HL-60 (cell line): ENCODE measurements at regions not wholly inside any gene's neighbourhood (a gene's known extent, or its start where the extent isn't known, plus 50 kb on each side); places are given as distances from the start of the nearest gene placed in this dataset.

Experiments
- DNase-seq, 2 experiments: peaks; one replicate each; pipeline ENCODE4 v3.0.0-alpha.2; 2010 to 2020; ENCODE audit warnings: low read depth in 1 of 2, low spot score in 1 of 2
- H3K27ac ChIP-seq: fragments of 250-450 bp; sonication (Bioruptor Pico); replicated peaks from 2 replicates; pipeline ENCODE4 v1.5.1; 2020; ENCODE audit warnings: mild to moderate bottlenecking, moderate library complexity
- H3K27me3 ChIP-seq: fragments of 250-450 bp; sonication (Bioruptor Pico); 2 replicates; pipeline ENCODE4 v1.5.1; 2021; ENCODE audit warnings: mild to moderate bottlenecking, moderate library complexity; ENCODE audit not compliant: insufficient read depth, poor library complexity, severe bottlenecking
- H3K4me3 ChIP-seq: replicated peaks from 2 replicates; pipeline ENCODE4 v1.5.1; 2011; ENCODE audit warnings: mild to moderate bottlenecking, control low read depth, low read length; ENCODE audit not compliant: insufficient read depth
- GABPA ChIP-seq: IDR thresholded peaks from 2 replicates; pipeline ENCODE4 v1.6.1; 2012; ENCODE audit warnings: low read depth
- POLR2AphosphoS5 ChIP-seq: IDR thresholded peaks from 2 replicates; pipeline ENCODE4 v1.6.1; 2012; ENCODE audit warnings: low read depth
- REST ChIP-seq: IDR thresholded peaks from 2 replicates; pipeline ENCODE4 v1.6.1; 2012; ENCODE audit warnings: low read depth; ENCODE audit not compliant: insufficient replicate concordance
- SPI1 ChIP-seq: IDR thresholded peaks from 2 replicates; pipeline ENCODE4 v1.6.1; 2012; ENCODE audit warnings: low read depth, mild to moderate bottlenecking, borderline replicate concordance
- TF ChIP-seq, protein P1 (sequence below): IDR thresholded peaks from one replicate; pipeline ENCODE4 v1.5.1; 2011; ENCODE audit warnings: low read length, control low read depth, inconsistent platforms; ENCODE audit not compliant: insufficient read depth

DNA sequence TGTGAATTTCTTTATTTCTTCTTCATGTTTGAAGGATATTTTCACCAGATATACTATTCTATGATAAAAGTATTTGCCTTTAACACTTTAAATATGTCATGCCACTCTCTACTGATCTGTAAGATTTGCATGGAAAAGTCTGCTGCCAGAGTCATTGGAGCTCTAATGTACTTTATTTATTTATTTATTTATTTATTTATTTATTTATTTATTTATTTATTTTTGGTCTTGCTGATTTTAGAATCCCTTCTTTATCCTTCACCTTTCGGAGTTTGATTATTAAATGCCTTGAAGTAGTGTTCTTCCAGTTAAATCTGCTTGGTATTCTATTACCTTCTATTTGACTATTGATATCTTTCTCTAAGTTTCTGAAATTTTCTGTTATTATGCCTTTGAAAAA, 1669.6 kb downstream of the OTOL1 start:
- Histone ChIP-seq H3K27me3 (no peaks in the 10 kb centered on the region), H3K27ac (no peak overlapping the region), H3K4me3 (no peak overlapping the region)
- DNase-seq: no peak
- TF ChIP-seq POLR2AphosphoS5 (no peak), GABPA (no peak), REST (no peak), SPI1 (no peak)
- TF ChIP-seq, protein P1, sequence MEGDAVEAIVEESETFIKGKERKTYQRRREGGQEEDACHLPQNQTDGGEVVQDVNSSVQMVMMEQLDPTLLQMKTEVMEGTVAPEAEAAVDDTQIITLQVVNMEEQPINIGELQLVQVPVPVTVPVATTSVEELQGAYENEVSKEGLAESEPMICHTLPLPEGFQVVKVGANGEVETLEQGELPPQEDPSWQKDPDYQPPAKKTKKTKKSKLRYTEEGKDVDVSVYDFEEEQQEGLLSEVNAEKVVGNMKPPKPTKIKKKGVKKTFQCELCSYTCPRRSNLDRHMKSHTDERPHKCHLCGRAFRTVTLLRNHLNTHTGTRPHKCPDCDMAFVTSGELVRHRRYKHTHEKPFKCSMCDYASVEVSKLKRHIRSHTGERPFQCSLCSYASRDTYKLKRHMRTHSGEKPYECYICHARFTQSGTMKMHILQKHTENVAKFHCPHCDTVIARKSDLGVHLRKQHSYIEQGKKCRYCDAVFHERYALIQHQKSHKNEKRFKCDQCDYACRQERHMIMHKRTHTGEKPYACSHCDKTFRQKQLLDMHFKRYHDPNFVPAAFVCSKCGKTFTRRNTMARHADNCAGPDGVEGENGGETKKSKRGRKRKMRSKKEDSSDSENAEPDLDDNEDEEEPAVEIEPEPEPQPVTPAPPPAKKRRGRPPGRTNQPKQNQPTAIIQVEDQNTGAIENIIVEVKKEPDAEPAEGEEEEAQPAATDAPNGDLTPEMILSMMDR: no peak

GRCh38 chr3:163159306-163159705, 1662.7 kb downstream of the OTOL1 start:
- Histone ChIP-seq H3K27ac (no peak overlapping the region), H3K4me3 (no peak overlapping the region)
- TF ChIP-seq, protein P1: no peak
- TF ChIP-seq GABPA (no peak), SPI1 (no peak), POLR2AphosphoS5 (no peak), REST (no peak)

DNA sequence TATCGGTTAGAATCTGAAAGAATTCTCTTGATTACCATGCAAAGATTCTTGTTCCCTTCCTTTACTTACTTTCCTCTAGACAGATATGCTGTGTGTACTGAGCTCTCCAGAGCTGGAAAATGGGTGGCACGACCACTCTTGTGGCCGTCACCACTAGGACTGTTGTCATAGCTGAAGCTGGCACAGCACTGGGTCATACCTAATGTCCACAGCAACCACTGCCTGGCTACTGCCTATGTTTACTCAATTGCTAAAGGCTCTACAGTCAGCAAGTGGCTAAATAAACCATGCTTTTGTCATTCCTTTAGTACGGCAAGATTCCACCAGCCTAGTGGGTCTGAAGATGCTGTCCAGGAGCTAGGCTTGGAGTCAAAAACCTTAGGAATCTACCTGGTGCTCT, 1643.0 kb downstream of the OTOL1 start:
- no peaks in the 10 kb centered on the region for H3K27me3 ChIP-seq
- H3K27ac ChIP-seq: no peak overlapping the region
- no peak overlapping the region for H3K4me3 ChIP-seq
- no peak for DNase-seq
- TF ChIP-seq, protein P1: no peak
- TF ChIP-seq POLR2AphosphoS5: no peak
- no peak for TF ChIP-seq GABPA
- no peak for TF ChIP-seq REST
- TF ChIP-seq SPI1: no peak

More at GRCh38 chr3:163159306-163159705, 1662.7 kb downstream of the OTOL1 start:
- no peak for DNase-seq
- H3K27me3 ChIP-seq: no peaks in the 10 kb centered on the region
